ENCODE measurements at regions not wholly inside any gene's neighbourhood (a gene's known extent, or its start where the extent isn't known, plus 50 kb on each side); places are given as distances from the start of the nearest gene placed in this dataset.

GRCh38 chr13:60230593-60230992 lies 66.9 kb upstream of the DIAPH3 start:
- TF ChIP-seq POLR2A (IDR thresholded peaks at IDR 0.05), result no peak
- TF ChIP-seq, protein P1, sequence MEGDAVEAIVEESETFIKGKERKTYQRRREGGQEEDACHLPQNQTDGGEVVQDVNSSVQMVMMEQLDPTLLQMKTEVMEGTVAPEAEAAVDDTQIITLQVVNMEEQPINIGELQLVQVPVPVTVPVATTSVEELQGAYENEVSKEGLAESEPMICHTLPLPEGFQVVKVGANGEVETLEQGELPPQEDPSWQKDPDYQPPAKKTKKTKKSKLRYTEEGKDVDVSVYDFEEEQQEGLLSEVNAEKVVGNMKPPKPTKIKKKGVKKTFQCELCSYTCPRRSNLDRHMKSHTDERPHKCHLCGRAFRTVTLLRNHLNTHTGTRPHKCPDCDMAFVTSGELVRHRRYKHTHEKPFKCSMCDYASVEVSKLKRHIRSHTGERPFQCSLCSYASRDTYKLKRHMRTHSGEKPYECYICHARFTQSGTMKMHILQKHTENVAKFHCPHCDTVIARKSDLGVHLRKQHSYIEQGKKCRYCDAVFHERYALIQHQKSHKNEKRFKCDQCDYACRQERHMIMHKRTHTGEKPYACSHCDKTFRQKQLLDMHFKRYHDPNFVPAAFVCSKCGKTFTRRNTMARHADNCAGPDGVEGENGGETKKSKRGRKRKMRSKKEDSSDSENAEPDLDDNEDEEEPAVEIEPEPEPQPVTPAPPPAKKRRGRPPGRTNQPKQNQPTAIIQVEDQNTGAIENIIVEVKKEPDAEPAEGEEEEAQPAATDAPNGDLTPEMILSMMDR (IDR thresholded peaks at IDR 0.05), result no peak
